Astrocyte (in vitro differentiated cells and primary cell): ENCODE measurements at regions not wholly inside any gene's neighbourhood (a gene's known extent, or its start where the extent isn't known, plus 50 kb on each side); places are given as distances from the start of the nearest gene placed in this dataset.

Experiments used
- CTCF ChIP-seq: IDR thresholded peaks from 2 replicates; pipeline ENCODE4 v1.5.1; 2011; ENCODE audit warnings: low read depth, mild to moderate bottlenecking, inconsistent platforms, low read length, moderate library complexity; ENCODE audit not compliant: insufficient read depth
- EZH2 ChIP-seq: IDR thresholded peaks from 2 replicates; pipeline ENCODE4 v1.6.1; 2012; ENCODE audit warnings: mild to moderate bottlenecking, low read length, inconsistent platforms; ENCODE audit not compliant: insufficient read depth

- TF ChIP-seq EZH2 = no peak
- no peak for TF ChIP-seq CTCF
Measured at GRCh38 chr3:194949592-194949991, 263.9 kb downstream of the FAM43A start.
